Memory B cell (primary cell): ENCODE measurements at regions not wholly inside any gene's neighbourhood (a gene's known extent, or its start where the extent isn't known, plus 50 kb on each side); places are given as distances from the start of the nearest gene placed in this dataset.

Experiments
- ATAC-seq: fragments of 150-1000 bp; cut with Tn5 transposase; 2 replicates; pipeline ENCODE4 v1.10.0; 2021; ENCODE audit warnings: low read depth, mild to moderate bottlenecking, moderate library complexity
- DNase-seq, 2 donors: peaks; one replicate each; pipeline ENCODE4 v3.0.0; 2022; ENCODE audit warnings: low spot score in 2 of 2
- H3K27ac Mint-ChIP-seq: one replicate; pipeline ENCODE4 v1.8.0; 2022; ENCODE audit warnings: mild to moderate bottlenecking, moderate library complexity, mixed read lengths
- H3K27me3 Mint-ChIP-seq: one replicate; pipeline ENCODE4 v1.8.0; 2022; ENCODE audit warnings: mixed read lengths
- H3K36me3 Mint-ChIP-seq: one replicate; pipeline ENCODE4 v1.8.0; 2022; ENCODE audit warnings: mild to moderate bottlenecking, mixed read lengths
- H3K4me1 Mint-ChIP-seq: one replicate; pipeline ENCODE4 v1.8.0; 2022; ENCODE audit warnings: mixed read lengths
- H3K4me3 Mint-ChIP-seq: one replicate; pipeline ENCODE4 v1.8.0; 2022; ENCODE audit warnings: mild to moderate bottlenecking, moderate library complexity, mixed read lengths
- H3K9me3 Mint-ChIP-seq: one replicate; pipeline ENCODE4 v1.8.0; 2022; ENCODE audit warnings: mixed read lengths

GRCh38 chr3:24704496-24704895, 209.8 kb upstream of the THRB start:
- DNase-seq = no peak
- Mint-ChIP-seq H3K9me3 (no peaks in the 10 kb centered on the region), H3K4me3 (no peak overlapping the region), H3K36me3 (no peaks in the 10 kb centered on the region), H3K4me1 (no peaks in the 10 kb centered on the region), H3K27me3 (peaks cover 3% of the 10 kb centered on the region), H3K27ac (no peak overlapping the region)
- ATAC-seq = no peak

GRCh38 chr3:24707936-24708335, 213.3 kb upstream of the THRB start:
- no peak overlapping the region for H3K4me3 Mint-ChIP-seq
- H3K27ac Mint-ChIP-seq = no peak overlapping the region
- H3K36me3 Mint-ChIP-seq = no peaks in the 10 kb centered on the region
- ATAC-seq (no peak), DNase-seq (no peak)
- H3K9me3 Mint-ChIP-seq = no peaks in the 10 kb centered on the region
- no peaks in the 10 kb centered on the region for H3K4me1 Mint-ChIP-seq
- H3K27me3 Mint-ChIP-seq = peaks cover 3% of the 10 kb centered on the region

- Mint-ChIP-seq H3K4me1 (no peaks in the 10 kb centered on the region), H3K9me3 (no peaks in the 10 kb centered on the region), H3K27ac (no peak overlapping the region), H3K36me3 (no peaks in the 10 kb centered on the region), H3K27me3 (no peaks in the 10 kb centered on the region), H3K4me3 (no peak overlapping the region)
- ATAC-seq (no peak), DNase-seq (no peak)
Observed at GRCh38 chr3:24709956-24710355, 215.3 kb upstream of the THRB start.

GRCh38 chr3:24713516-24713915, 218.9 kb upstream of the THRB start:
- no peaks in the 10 kb centered on the region for H3K36me3 Mint-ChIP-seq
- no peak overlapping the region for H3K4me3 Mint-ChIP-seq

GRCh38 chr3:24714436-24714835, 219.8 kb upstream of the THRB start:
- H3K27me3 Mint-ChIP-seq = no peaks in the 10 kb centered on the region
- no peak overlapping the region for H3K4me3 Mint-ChIP-seq
- no peaks in the 10 kb centered on the region for H3K4me1 Mint-ChIP-seq
- no peaks in the 10 kb centered on the region for H3K9me3 Mint-ChIP-seq
- H3K27ac Mint-ChIP-seq = no peak overlapping the region
- DNase-seq (no peak), ATAC-seq (no peak)
- H3K36me3 Mint-ChIP-seq = no peaks in the 10 kb centered on the region

More at GRCh38 chr3:24713516-24713915, 218.9 kb upstream of the THRB start:
- H3K9me3 Mint-ChIP-seq = no peaks in the 10 kb centered on the region
- ATAC-seq (no peak), DNase-seq (no peak)
- H3K27ac Mint-ChIP-seq = no peak overlapping the region
- no peaks in the 10 kb centered on the region for H3K4me1 Mint-ChIP-seq
- H3K27me3 Mint-ChIP-seq = no peaks in the 10 kb centered on the region

GRCh38 chr3:24715171-24715792, 220.6 kb upstream of the THRB start:
- DNase-seq (no peak), ATAC-seq (no peak)
- no peaks in the 10 kb centered on the region for H3K4me1 Mint-ChIP-seq
- H3K4me3 Mint-ChIP-seq = no peak overlapping the region
- H3K9me3 Mint-ChIP-seq = no peaks in the 10 kb centered on the region
- no peaks in the 10 kb centered on the region for H3K36me3 Mint-ChIP-seq
- H3K27me3 Mint-ChIP-seq = no peaks in the 10 kb centered on the region
- H3K27ac Mint-ChIP-seq = no peak overlapping the region

GRCh38 chr3:24722087-24722486, 227.4 kb upstream of the THRB start:
- DNase-seq = no peak
- peaks cover 1% of the 10 kb centered on the region for H3K9me3 Mint-ChIP-seq
- peaks cover 2% of the 10 kb centered on the region for H3K27me3 Mint-ChIP-seq
- H3K27ac Mint-ChIP-seq = no peak overlapping the region
- no peaks in the 10 kb centered on the region for H3K36me3 Mint-ChIP-seq
- no peak overlapping the region for H3K4me3 Mint-ChIP-seq
- ATAC-seq = no peak
- no peaks in the 10 kb centered on the region for H3K4me1 Mint-ChIP-seq

GRCh38 chr3:24725514-24726255, 231.0 kb upstream of the THRB start:
- peaks cover 1% of the 10 kb centered on the region for H3K9me3 Mint-ChIP-seq
- no peaks in the 10 kb centered on the region for H3K36me3 Mint-ChIP-seq
- ATAC-seq (no peak), DNase-seq (no peak)
- H3K4me1 Mint-ChIP-seq = no peaks in the 10 kb centered on the region
- H3K27me3 Mint-ChIP-seq = peaks cover 2% of the 10 kb centered on the region
- H3K4me3 Mint-ChIP-seq = no peak overlapping the region
- no peak overlapping the region for H3K27ac Mint-ChIP-seq

GRCh38 chr3:24726423-24726822, 231.8 kb upstream of the THRB start:
- Mint-ChIP-seq H3K4me1 (no peaks in the 10 kb centered on the region), H3K4me3 (no peak overlapping the region), H3K27ac (no peak overlapping the region), H3K27me3 (peaks cover 2% of the 10 kb centered on the region), H3K9me3 (peaks cover 1% of the 10 kb centered on the region), H3K36me3 (no peaks in the 10 kb centered on the region)
- ATAC-seq = no peak
- no peak for DNase-seq

GRCh38 chr3:24730173-24730572, 235.5 kb upstream of the THRB start:
- Mint-ChIP-seq H3K27me3 (peaks cover 2% of the 10 kb centered on the region), H3K27ac (no peak overlapping the region), H3K9me3 (no peaks in the 10 kb centered on the region), H3K4me1 (no peaks in the 10 kb centered on the region), H3K36me3 (no peaks in the 10 kb centered on the region), H3K4me3 (no peak overlapping the region)
- no peak for ATAC-seq
- no peak for DNase-seq

GRCh38 chr3:24734019-24734418, 239.4 kb upstream of the THRB start:
- DNase-seq = no peak
- Mint-ChIP-seq H3K4me1 (no peaks in the 10 kb centered on the region), H3K4me3 (no peak overlapping the region), H3K27ac (no peak overlapping the region), H3K36me3 (no peaks in the 10 kb centered on the region), H3K9me3 (no peaks in the 10 kb centered on the region), H3K27me3 (no peaks in the 10 kb centered on the region)
- ATAC-seq = no peak

- H3K9me3 Mint-ChIP-seq = no peaks in the 10 kb centered on the region
- no peak for DNase-seq
- no peak overlapping the region for H3K27ac Mint-ChIP-seq
- no peaks in the 10 kb centered on the region for H3K36me3 Mint-ChIP-seq
- no peaks in the 10 kb centered on the region for H3K27me3 Mint-ChIP-seq
- ATAC-seq = no peak
- H3K4me3 Mint-ChIP-seq = no peak overlapping the region
- no peaks in the 10 kb centered on the region for H3K4me1 Mint-ChIP-seq
Observed at GRCh38 chr3:24736701-24737100, 242.1 kb upstream of the THRB start.

- H3K27me3 Mint-ChIP-seq = no peaks in the 10 kb centered on the region
- H3K4me3 Mint-ChIP-seq = no peak overlapping the region
- H3K27ac Mint-ChIP-seq = no peak overlapping the region
- H3K4me1 Mint-ChIP-seq = no peaks in the 10 kb centered on the region
- DNase-seq (no peak), ATAC-seq (no peak)
- no peaks in the 10 kb centered on the region for H3K9me3 Mint-ChIP-seq
- H3K36me3 Mint-ChIP-seq = no peaks in the 10 kb centered on the region
Observed at GRCh38 chr3:24740326-24740725, 245.7 kb upstream of the THRB start.

GRCh38 chr3:24741506-24741905, 246.9 kb upstream of the THRB start:
- DNase-seq = no peak
- Mint-ChIP-seq H3K27ac (no peak overlapping the region), H3K4me1 (no peaks in the 10 kb centered on the region), H3K4me3 (no peak overlapping the region), H3K36me3 (no peaks in the 10 kb centered on the region), H3K27me3 (no peaks in the 10 kb centered on the region), H3K9me3 (no peaks in the 10 kb centered on the region)
- ATAC-seq = no peak

GRCh38 chr3:24748520-24748919, 253.9 kb upstream of the THRB start:
- Mint-ChIP-seq H3K9me3 (no peaks in the 10 kb centered on the region), H3K27me3 (no peaks in the 10 kb centered on the region), H3K27ac (no peak overlapping the region), H3K4me3 (no peak overlapping the region), H3K4me1 (no peaks in the 10 kb centered on the region), H3K36me3 (no peaks in the 10 kb centered on the region)
- DNase-seq (no peak), ATAC-seq (no peak)
